ENCODE measurements at regions not wholly inside any gene's neighbourhood (a gene's known extent, or its start where the extent isn't known, plus 50 kb on each side); places are given as distances from the start of the nearest gene placed in this dataset.

DNA sequence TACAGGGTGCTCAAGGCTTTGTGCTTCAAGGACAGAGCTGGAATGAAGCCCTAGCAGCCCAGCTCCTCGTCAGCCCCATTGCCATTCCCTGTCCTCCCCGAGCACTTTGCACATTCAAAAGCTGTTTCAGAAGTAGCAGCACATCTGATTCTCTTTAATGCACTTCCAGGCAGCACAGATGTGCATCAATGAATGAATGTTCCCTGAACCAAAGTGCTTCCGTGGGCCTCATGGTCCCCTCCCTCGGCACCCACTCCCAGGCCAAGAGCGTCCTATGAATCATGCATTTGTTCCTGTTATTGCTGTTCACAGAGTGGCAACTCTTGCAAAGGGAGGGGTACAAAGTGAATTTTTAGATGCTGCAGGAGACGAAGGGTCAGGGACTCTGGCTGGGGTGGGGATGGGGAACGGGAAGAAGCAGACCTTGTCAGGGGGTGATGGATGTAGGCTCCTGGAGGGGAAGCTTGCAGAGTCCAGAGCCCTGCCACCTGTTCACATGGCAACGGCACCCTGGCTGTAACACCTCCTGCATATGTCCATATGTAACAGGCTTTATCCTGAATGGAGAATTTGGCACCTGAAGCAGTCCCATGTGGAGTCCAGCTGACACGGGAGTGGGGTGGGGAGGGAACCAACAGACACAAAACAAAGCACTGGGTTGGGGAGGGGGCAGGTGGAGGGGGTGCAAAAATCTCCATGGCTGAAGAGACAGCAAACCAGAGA, 62.2 kb upstream of the BAIAP2L1 start:
- no peak for DNase-seq

DNA sequence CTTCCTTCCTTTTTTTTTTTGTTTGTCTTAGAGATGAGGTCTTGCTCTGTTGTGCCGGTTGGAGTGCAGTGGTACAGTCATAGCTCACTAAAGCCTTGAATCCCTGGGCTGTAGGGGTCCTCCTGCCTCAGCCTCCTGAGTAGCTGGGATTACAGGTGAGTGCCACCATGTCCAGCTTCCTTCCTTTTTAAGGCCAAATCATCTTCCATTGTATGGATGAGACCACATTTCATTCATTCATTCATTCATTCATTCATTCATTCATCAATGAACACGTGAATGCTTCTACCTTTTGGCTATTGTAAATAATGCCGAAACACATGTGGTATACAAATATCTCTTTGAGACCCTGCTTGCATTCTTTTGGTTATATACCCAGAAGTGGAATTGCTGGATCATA, 60.0 kb upstream of the BAIAP2L1 start:
- DNase-seq = no peak

DNA sequence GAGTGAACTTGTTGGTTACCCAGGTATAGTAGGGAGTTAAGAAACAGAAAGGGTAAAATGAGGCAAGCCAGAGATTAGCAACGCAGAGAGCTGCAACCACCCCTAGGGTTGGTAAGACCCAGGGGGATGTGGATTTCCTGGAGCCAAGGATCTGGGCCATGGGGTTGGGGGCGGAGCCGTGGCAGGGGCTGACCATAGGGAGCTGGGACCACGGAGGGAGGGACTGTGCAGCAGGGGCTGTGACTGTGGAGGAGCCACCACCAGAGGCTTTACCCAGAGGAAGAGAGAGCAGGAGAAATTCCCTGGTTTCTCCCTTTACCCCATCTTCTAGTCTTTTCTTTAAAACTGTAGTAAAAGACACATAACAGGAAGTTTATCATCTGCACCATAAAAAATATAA, 58.6 kb upstream of the BAIAP2L1 start:
- no peak for DNase-seq

DNA sequence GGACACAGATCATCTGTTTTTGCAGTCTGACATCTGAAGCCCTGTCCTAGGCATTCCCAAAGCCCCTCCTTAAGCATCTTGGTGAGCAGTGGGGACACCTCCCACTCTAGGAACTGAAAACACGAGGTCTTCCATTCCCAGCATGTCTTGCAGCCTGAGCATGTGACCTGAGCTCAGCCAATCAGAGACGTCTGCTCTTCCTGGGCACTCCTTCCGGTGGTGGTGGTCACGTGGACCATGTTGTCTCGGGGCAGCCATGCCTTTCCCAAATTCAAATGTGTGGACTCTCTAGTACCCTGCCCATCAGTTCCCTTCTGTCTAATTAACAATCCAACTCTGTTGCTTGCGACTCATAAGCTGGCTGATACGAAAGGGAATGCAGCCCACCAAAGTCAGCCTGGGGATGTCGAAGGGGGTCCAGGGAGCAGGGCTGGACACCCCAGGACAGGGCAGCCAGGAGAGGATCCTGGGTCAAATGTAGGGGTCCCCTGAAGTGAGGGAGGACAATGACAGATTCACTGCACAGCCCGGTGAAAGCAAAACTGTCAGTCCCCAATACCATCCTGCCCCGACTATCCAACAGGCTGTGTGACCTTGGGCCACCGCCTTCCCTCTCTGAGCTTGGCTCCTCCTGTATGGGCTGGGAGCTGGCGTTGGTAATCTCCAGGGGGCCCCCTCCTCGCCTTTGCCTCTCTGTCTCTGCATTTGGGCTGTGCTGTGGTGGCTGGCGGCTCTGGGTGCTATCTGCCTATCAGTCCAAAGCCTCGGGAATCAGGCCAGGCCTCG, 57.4 kb upstream of the BAIAP2L1 start:
- DNase-seq = no peak

DNA sequence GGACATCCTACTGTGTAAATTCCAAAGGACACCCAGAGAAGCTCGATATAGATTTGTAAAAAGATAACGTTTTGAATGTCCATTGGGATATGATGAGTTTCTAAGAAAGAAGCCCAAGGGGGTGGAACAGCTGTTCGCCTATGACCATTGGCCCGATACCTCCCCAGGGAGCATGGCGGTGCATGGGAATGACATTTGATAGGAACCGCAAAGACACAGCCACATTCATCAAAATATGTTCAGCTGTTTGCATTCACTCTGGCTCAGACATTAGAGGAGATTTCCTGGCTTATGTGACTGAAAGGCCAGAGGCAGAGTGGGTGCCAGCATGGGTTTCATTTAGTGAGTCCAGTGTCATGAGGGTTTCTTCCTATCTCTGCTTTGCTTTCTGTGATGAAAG, 56.0 kb upstream of the BAIAP2L1 start:
- no peak for DNase-seq

DNA sequence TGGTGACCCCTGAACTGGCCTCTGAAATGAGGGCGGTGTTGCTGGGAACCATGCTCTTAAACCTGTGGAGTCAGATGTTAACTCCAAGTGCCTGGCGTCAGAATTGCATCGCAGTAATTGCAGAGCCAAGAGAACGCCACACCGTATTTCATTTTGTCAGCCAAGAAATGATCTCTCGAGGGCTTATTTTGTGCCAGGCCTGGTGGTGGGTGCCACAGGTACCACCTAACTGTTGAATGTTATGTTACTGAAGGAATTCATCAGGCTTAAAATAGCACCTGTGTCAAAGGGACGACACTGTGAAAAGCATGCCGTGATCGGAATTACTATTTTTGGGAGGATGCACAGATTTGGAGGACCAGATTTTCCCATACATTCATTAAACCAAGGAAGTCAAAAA, 51.9 kb upstream of the BAIAP2L1 start:
- DNase-seq = no peak
